MG63 (cell line): ENCODE measurements at regions not wholly inside any gene's neighbourhood (a gene's known extent, or its start where the extent isn't known, plus 50 kb on each side); places are given as distances from the start of the nearest gene placed in this dataset.

ENCODE experiments used
- DNase-seq: peaks from one replicate; pipeline ENCODE4 v3.0.0-alpha.2; 2020
- H3K27me3 ChIP-seq: fragments of 250-450 bp; sonication (Bioruptor Pico); 2 replicates; pipeline ENCODE4 v1.5.1; 2020; ENCODE audit warnings: mild to moderate bottlenecking, moderate library complexity
- H3K36me3 ChIP-seq: fragments of 250-450 bp; sonication (Bioruptor Pico); 2 replicates; pipeline ENCODE4 v1.5.1; 2020; ENCODE audit warnings: mild to moderate bottlenecking, moderate library complexity
- H3K4me3 ChIP-seq: fragments of 250-450 bp; sonication (Bioruptor Pico); 2 replicates; pipeline ENCODE4 v1.5.1; 2020; ENCODE audit warnings: mild to moderate bottlenecking, moderate library complexity
- H3K9me3 ChIP-seq: fragments of 250-450 bp; sonication (Bioruptor Pico); 2 replicates; pipeline ENCODE4 v1.5.1; 2020; ENCODE audit warnings: mild to moderate bottlenecking, moderate library complexity

DNA sequence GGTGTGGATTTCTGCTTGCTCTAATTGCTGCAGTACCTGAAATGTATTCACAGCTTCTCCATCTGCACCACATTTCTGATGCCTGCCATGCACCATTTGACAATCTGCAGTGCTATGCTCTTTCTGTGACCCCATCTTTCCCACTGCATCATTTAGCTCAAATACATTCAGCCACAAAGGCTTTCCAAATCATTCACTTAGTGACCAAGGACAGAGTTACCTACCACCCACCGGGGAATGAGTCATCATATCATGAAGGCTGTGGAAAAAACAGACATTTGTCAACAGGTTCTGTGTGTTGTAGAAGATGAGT, 465.5 kb upstream of the ATP2B1 start:
- no peaks in the 10 kb centered on the region for H3K9me3 ChIP-seq
- no peak for DNase-seq
- no peaks in the 10 kb centered on the region for H3K36me3 ChIP-seq
- H3K27me3 ChIP-seq: no peaks in the 10 kb centered on the region
- no peak overlapping the region for H3K4me3 ChIP-seq

DNA sequence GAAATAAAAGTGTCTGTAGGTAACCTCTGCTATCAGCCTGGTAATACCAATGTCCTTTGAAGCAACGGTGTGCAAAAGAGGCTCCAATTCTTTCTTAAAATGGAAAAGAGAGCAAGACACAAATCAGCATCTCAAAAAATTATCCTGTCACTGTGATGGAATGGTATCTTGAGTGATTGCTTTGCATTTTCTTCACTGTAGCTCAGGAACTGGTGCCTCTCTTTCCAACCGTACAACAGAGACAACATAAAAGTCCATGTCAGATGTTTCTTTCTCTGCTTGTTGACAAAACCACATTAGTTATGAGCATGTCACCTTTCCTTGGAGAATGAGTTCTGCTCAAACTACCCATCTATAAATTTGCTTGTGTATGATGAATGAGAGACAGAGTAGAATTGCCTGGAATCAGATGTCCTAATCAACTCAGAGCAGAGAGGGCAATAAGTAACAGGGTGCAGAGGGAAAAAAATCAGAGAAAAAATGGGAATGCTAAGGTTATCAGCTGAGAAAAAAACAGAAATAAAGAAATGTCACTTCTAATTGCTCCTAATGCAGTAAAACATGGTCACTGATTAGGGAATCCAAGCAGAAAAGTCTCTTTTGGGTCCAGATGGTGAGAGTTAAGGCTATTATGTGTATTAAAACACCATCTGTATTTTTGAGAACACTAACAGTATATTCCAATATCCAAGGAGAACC, 465.0 kb upstream of the ATP2B1 start:
- Histone ChIP-seq H3K27me3 (no peaks in the 10 kb centered on the region), H3K36me3 (no peaks in the 10 kb centered on the region), H3K9me3 (no peaks in the 10 kb centered on the region), H3K4me3 (no peak overlapping the region)
- DNase-seq: no peak

DNA sequence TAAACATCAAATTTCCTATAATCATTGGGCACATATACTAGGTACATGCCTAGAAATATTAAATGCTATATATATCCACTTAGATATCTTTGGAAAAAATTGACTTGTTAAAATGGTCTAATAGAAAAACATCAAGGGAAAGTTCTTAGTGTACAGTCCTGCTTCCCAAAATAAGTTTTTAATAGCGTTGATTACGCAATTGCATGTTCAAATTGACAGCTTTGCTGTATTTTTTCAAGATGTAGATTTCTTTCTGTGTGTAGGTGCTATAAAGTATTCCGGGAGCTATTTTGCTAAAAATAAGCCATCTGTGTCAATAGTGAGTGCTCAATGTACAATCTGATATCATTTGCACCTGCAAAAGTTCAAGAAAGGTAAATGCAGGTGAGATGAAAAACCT, 463.9 kb upstream of the ATP2B1 start:
- no peak for DNase-seq
- no peaks in the 10 kb centered on the region for H3K36me3 ChIP-seq
- H3K27me3 ChIP-seq: no peaks in the 10 kb centered on the region
- H3K4me3 ChIP-seq: no peak overlapping the region
- no peaks in the 10 kb centered on the region for H3K9me3 ChIP-seq

DNA sequence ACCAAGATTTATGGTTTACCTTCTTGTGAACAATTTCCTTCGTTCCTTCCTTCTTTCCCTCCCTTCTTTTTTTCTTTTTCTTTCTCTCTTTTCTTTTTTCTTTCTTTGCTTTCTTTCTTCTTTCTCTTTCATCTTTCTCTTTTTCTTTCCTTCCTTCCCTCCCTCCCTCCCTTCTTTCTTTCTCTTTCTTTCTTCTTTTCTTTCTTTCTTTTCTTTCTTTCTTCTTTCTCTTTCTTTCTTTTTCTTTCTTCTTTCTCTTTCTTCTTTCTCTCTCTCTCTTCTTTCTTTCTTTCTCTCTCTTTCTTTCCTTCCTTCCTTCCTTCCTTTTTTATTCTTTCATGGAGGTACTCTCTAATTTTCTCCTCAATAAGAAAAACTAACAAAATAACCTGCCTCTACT, 462.1 kb upstream of the ATP2B1 start:
- no peak overlapping the region for H3K4me3 ChIP-seq
- no peak for DNase-seq
- no peaks in the 10 kb centered on the region for H3K27me3 ChIP-seq
- H3K36me3 ChIP-seq: no peaks in the 10 kb centered on the region
- H3K9me3 ChIP-seq: no peaks in the 10 kb centered on the region

DNA sequence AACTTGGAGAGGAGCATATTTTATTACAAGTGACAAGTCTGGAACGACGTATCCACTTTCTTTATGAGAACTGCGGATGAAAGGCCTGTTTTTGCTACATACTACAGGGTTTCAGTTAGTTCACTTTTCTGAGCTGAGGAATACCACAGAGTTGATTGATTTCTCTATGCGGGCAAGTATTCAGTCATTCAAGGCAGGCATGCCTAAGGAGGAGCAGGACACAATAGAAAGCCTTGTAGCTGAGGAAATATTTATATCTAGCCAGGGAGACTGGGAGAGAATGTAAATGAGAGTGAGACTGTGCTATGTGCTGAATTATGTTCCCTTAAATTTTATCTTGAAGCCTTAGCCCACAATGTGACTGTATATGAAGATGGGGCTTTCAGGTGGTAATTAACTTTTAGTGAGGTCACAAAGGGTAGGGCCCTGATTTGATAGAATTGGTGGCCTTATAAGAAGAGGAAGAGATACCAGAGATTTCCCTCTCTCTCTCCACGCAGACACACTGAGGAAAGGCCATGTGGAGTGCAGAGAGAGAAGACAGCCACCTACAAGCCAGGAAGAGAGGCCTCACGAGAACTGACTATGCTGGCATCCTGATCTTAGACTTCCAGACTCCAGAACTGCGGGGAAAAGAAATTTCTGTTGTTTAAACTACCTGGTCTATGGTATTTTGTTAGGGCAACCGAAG, 459.0 kb upstream of the ATP2B1 start:
- DNase-seq: no peak
- Histone ChIP-seq H3K27me3 (no peaks in the 10 kb centered on the region), H3K4me3 (no peak overlapping the region), H3K9me3 (no peaks in the 10 kb centered on the region), H3K36me3 (no peaks in the 10 kb centered on the region)

DNA sequence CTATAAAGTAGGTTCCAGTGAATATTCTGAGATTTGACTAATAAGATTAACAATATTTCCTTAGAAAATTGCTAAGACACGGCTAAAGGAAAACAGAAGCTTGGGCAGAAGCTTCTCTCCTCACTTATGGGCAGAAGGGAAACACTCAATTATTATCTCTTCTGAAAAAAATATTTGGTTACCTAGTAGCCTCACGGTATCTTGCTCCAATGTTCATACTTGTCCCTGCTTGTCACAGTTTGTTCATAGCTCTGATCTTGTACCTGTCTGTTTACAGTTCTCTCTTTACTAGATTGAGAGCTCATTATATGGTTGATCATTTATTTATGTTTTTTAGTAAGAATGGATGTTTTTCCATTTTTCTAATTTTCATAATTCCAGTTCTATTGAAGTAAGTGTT, 458.0 kb upstream of the ATP2B1 start:
- H3K36me3 ChIP-seq: no peaks in the 10 kb centered on the region
- H3K9me3 ChIP-seq: no peaks in the 10 kb centered on the region
- no peak overlapping the region for H3K4me3 ChIP-seq
- DNase-seq: no peak
- H3K27me3 ChIP-seq: no peaks in the 10 kb centered on the region

DNA sequence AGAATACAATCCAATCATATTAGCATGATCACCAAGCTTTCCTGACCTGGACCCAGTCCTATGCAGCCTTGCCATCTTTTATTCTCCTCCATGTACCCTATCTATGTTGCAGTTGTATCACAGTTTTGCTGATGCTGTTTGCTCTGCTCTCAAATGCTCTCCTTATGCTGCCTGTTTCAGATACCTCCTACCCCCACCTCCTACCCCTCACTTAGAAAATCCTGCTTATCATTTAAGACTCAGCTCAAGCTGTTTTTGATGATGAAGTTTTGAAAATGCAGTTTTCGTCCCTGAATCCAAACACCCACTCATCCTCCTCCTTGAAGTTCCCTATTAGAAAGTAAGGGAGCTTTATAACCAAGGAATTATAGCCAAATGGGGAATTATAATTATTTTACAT, 457.4 kb upstream of the ATP2B1 start:
- Histone ChIP-seq H3K27me3 (no peaks in the 10 kb centered on the region), H3K4me3 (no peak overlapping the region), H3K9me3 (no peaks in the 10 kb centered on the region), H3K36me3 (no peaks in the 10 kb centered on the region)
- no peak for DNase-seq

DNA sequence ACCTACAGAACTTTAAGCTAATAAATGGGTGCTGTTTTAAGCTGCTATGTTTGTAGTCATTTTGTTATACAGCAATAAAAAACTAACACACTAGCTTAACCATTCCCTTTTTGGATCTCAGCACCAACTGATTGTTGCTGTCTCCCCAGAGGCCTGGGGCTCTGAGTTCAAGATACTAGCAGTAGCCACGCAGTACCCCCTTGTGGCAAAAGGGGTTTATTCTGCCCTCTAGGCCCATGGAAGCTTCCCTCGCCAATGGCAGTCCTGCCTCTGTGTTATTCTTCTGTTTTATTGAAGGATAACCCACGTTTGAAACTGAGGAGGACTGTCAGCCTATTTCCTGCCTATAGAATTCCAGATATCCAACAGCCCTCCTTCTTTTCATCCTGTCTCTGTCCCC, 455.3 kb upstream of the ATP2B1 start:
- DNase-seq: no peak
- no peak overlapping the region for H3K4me3 ChIP-seq
- H3K27me3 ChIP-seq: no peaks in the 10 kb centered on the region
- no peaks in the 10 kb centered on the region for H3K9me3 ChIP-seq
- H3K36me3 ChIP-seq: no peaks in the 10 kb centered on the region

DNA sequence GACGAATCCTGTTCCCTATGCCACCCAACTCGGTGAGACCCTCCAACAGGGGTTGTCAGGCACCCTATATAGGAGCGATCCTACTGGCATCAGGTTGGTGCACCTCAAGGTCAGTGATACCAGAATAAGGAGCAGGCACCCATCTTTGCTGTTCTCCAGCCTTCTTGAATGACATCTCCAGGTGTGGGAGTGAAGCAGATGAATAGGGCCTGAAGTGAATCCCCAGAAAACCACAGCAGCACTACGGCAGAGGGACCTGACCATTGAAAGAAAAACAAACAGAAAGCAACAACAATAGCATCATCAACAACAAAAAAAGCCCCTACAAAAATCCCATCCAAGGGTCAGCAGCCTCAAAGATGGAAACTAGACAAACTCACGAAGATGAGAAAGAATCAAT, 445.2 kb upstream of the ATP2B1 start:
- no peaks in the 10 kb centered on the region for H3K27me3 ChIP-seq
- DNase-seq: no peak
- H3K36me3 ChIP-seq: no peaks in the 10 kb centered on the region
- H3K4me3 ChIP-seq: no peak overlapping the region
- H3K9me3 ChIP-seq: no peaks in the 10 kb centered on the region

DNA sequence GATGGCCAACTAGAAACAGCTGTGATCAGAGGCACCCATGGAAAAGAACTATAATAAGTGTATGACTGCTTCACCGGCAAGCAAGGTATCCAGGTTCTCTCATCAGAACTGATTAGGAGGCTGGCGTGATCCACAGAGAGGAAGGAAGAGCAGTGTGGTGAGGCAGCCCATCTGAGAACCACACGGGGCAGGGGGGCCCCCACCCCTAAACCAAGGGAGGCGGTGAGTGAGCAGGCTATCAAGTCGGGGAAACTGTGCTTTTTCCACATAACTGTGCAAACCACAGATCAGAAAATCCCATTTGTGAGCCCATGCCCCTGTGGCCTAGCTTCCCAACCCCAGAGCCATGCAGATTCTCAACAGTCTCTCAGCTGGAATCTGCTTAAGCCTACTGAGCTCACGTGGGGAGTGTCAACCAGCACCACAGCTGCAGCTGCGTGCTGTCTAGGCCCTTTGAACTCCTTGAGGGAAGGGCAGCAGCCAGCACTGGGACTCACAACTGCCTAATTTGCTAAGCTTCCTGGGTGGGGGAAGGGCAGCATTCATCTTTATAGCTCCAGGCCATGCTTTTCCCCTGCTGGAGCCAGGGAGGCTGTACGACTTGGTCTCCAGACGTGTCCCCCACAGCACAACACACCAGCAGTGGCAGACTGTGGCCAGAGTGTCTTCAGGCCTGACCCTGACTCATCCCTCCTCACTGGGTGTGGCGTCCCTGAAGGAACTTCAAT, 444.4 kb upstream of the ATP2B1 start:
- DNase-seq: no peak
- Histone ChIP-seq H3K9me3 (no peaks in the 10 kb centered on the region), H3K36me3 (no peaks in the 10 kb centered on the region), H3K4me3 (no peak overlapping the region), H3K27me3 (no peaks in the 10 kb centered on the region)

DNA sequence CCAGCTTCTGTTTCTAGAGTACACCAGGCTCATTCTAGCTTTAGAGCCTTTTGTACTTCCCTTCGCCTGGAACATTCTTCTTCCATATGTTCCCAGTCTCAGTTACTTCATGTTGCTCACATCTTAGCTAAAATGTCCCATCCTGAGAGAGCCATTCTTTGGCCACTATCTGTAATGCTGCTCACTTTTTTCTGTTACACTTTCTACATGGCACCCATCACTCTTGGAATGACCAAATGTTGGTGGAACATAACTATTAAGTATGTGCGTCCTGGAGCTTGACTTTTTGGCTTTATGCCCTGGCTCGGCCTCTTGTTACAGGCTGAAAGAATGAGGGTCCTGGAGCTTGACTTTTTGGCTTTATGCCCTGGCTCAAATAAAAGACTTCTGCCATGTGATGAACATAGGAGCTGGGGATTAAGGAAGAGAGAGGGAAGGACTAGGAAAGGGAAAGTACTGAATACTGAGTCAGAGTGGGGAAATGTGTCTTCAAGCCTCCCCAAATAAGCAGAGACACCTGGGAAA, 442.9 kb upstream of the ATP2B1 start:
- no peak for DNase-seq
- Histone ChIP-seq H3K27me3 (no peaks in the 10 kb centered on the region), H3K9me3 (no peaks in the 10 kb centered on the region), H3K4me3 (no peak overlapping the region), H3K36me3 (no peaks in the 10 kb centered on the region)

DNA sequence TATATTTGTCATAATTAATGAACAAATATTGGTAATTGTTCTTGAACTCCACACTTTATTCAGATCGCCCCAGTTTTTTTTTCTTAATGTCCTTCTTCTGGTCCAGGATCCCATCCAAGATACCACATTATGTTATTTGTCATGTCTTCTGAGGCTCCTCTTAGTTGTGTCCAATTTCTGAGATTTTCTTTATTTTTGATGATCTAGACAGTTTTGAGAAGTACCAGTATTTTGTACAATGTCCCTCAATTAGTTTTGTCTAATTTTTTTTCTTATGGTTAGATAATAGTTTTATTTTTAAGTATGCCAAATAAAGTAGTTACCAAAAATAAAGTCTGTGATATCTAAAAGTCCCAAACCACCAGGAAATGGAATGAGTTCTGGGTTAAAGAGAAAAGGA, 440.8 kb upstream of the ATP2B1 start:
- Histone ChIP-seq H3K27me3 (no peaks in the 10 kb centered on the region), H3K36me3 (no peaks in the 10 kb centered on the region)
- DNase-seq: no peak

DNA sequence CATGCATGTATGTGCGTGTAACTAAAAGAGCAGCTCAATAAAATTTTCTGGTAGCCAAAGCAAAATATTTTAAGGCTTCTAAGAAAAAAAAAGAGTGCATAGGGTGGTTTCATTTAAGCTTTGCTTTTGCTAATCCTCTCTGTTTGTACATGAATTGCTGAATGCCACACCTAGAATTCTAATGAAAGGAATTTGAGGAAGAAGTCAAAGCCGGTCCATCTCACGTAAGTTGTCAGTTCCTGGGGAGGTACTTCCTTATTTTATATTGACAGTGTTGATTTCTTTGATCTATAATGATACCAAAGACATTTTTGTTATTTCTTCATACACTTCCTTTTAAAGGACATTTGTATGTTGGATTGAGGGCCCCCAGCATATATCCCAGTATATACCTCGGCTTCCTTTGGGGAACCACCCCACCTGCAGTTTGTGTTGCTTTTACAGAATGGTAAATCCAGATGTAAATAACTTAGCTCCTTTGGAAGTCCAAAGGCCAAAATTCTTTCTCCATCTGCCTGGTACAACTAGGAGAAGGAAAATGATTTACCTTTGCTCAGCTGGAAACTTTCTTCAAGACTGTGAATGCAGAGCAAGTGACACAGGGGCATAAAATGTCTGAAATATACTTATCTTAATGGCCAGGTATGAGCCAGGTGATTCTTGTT, 420.9 kb upstream of the ATP2B1 start:
- Histone ChIP-seq H3K4me3 (no peak overlapping the region), H3K36me3 (no peaks in the 10 kb centered on the region), H3K9me3 (no peaks in the 10 kb centered on the region), H3K27me3 (no peaks in the 10 kb centered on the region)
- DNase-seq: no peak

More for the DNA sequence above, 440.8 kb upstream of the ATP2B1 start:
- Histone ChIP-seq H3K4me3 (no peak overlapping the region), H3K9me3 (no peaks in the 10 kb centered on the region)

DNA sequence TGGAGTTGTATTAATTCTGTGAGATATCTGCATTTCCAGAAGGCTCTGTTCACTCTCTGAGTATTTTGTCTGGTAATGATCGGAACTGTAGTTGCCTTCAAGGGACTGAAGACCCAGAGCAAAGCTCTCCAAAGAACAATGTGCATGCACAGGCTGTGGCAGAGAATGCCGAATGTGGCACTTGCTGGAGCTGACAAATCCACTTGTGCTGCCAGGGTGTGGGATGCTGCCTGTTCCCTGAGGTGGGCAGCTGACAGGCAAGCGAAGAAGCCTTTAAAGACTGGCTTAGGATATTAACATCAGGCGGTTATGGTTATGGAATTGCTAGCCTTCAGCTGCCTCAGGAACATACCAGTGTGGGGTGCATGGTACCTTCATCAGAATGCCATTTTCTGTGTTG, 419.9 kb upstream of the ATP2B1 start:
- Histone ChIP-seq H3K27me3 (no peaks in the 10 kb centered on the region), H3K9me3 (no peaks in the 10 kb centered on the region), H3K36me3 (no peaks in the 10 kb centered on the region), H3K4me3 (no peak overlapping the region)
- DNase-seq: no peak

DNA sequence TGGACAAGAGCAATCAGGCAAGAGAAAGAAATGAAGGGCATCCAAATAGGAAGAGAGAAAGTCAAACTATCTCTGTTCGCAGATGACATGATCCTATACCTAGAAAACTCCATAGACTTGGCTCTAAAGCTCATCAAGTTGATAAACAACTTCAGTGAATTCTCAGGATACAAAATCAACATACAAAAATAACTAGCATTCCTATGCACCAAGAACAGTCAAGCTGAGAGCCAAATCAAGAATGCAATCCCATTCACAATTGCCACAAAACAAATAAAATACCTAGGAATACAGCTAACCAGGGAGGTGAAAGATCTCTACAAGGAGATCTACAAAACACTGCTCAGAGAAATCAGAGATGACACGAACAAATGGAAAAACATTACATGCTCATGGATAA, 417.5 kb upstream of the ATP2B1 start:
- H3K36me3 ChIP-seq: no peaks in the 10 kb centered on the region

DNA sequence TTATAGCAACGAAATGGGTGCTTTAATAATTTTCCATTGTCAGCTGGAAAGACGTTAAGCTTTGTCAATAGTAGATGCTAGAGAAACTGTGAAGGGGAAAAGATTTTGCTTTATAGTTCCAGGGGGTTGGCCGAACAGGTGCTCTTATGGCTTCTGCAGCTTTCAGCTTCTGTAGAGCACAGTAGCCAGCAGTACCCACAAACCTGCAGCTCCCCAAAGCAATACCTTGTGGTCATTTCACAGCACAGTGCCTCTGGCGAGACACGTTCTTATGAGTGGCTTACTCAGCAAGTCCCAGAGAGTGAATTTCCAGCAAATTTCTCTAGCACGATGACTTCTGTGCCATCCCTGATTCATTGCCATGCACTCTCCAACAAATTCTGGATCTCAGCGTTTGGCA, 416.3 kb upstream of the ATP2B1 start:
- Histone ChIP-seq H3K9me3 (no peaks in the 10 kb centered on the region; the same call in 1 of the 2 replicates), H3K36me3 (no peaks in the 10 kb centered on the region), H3K4me3 (no peak overlapping the region), H3K27me3 (no peaks in the 10 kb centered on the region)
- no peak for DNase-seq

More for the DNA sequence above, 417.5 kb upstream of the ATP2B1 start:
- H3K9me3 ChIP-seq: no peaks in the 10 kb centered on the region; the same call in 1 of the 2 replicates
- no peak overlapping the region for H3K4me3 ChIP-seq
- no peak for DNase-seq
- no peaks in the 10 kb centered on the region for H3K27me3 ChIP-seq

DNA sequence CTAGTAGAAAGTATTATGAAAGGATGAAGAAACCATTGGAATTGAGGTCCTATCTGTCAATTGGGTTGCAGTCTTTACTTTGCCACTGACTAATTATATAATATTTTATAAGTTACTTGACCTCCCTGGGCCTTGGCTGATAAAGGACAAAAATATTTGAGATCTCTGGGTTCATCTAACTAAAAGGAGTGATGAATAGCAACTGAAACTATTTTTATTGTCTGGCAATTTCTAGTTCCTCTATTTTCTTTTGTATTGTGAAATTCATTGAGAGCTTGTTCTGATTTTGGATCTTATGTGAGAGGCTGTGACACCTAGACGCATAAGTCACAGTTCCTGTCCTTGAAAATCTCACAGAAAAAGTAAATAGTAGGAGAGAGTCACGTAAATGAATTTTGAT, 415.7 kb upstream of the ATP2B1 start:
- peaks cover 1% of the 10 kb centered on the region for H3K9me3 ChIP-seq
- DNase-seq: no peak

More for the DNA sequence above, 415.7 kb upstream of the ATP2B1 start:
- no peaks in the 10 kb centered on the region for H3K36me3 ChIP-seq
- H3K27me3 ChIP-seq: no peaks in the 10 kb centered on the region
- H3K4me3 ChIP-seq: no peak overlapping the region
